Prostate gland (tissue), 2 donors: ENCODE measurements at regions not wholly inside any gene's neighbourhood (a gene's known extent, or its start where the extent isn't known, plus 50 kb on each side); places are given as distances from the start of the nearest gene placed in this dataset.

Source experiments
- DNase-seq: peaks from one replicate; pipeline ENCODE4 v3.0.0-alpha.2; 2019; ENCODE audit warnings: low spot score
- H3K27ac ChIP-seq, 2 donors: fragments of 200-600 bp; sonication (generic); 2 replicates each; pipeline ENCODE4 v1.5.1; 2017 to 2019
- H3K27me3 ChIP-seq: fragments of 200-600 bp; sonication (generic); replicated peaks from 2 replicates; pipeline ENCODE4 v1.5.1; 2019; ENCODE audit not compliant: insufficient read depth
- H3K36me3 ChIP-seq, 2 donors: fragments of 200-600 bp; sonication (generic); 1 replicate in 1 of 2; 2 replicates in 1 of 2; pipeline versions ENCODE4 v1.5.1 to v1.8.1; 2017 to 2019
- H3K4me1 ChIP-seq: fragments of 200-600 bp; sonication (generic); replicated peaks from 2 replicates; pipeline ENCODE4 v1.5.1; 2019
- H3K4me3 ChIP-seq, 2 donors: fragments of 200-600 bp; sonication (generic); 2 replicates each; pipeline ENCODE4 v1.5.1; 2017 to 2019
- H3K9me3 ChIP-seq: fragments of 200-600 bp; sonication (generic); 2 replicates; pipeline ENCODE4 v1.5.1; 2017
- CTCF ChIP-seq, 4 experiments: fragments of 200-600 bp in 2 of 4; fragments of 450-650 bp in 2 of 4; sonication (generic) in 2 of 4; IDR thresholded peaks; 1 replicate in 3 of 4; 2 replicates in 1 of 4; pipeline ENCODE4 v1.5.1; 2016 to 2019; ENCODE audit warnings: antibody characterized with exemption in 4 of 4, mild to moderate bottlenecking in 2 of 4, moderate library complexity in 2 of 4
- POLR2A ChIP-seq: fragments of 450-650 bp; IDR thresholded peaks from one replicate; pipeline ENCODE4 v1.6.1; 2016; ENCODE audit warnings: antibody characterized with exemption, mild to moderate bottlenecking
- POLR2AphosphoS5 ChIP-seq: sonication (generic); formaldehyde crosslinking; IDR thresholded peaks from one replicate; pipeline ENCODE4 v1.6.1; 2017; ENCODE audit warnings: antibody characterized with exemption
- WGBS: methylation state at CpG from one replicate; pipeline ENCODE4 v1.1.5; 2018; 5-methylcytosine and 5-hydroxymethylcytosine counted together
- intact Hi-C: fragments of 100-400 bp; cut with DNase I; formaldehyde crosslinking; loops from one replicate; pipeline ENCODE4 v1.14.2; 2022

- no peak overlapping the region for H3K27ac ChIP-seq
- H3K4me3 ChIP-seq: no peak overlapping the region
- H3K9me3 ChIP-seq: no peaks in the 10 kb centered on the region
- intact Hi-C loops: no loop called here
- H3K4me1 ChIP-seq: no peaks in the 10 kb centered on the region
- H3K36me3 ChIP-seq: no peaks in the 10 kb centered on the region
- WGBS: 60% methylated on average over 4 of the region's 4 CpGs
- no peaks in the 10 kb centered on the region for H3K27me3 ChIP-seq
- no peak for TF ChIP-seq POLR2A
- no peak for TF ChIP-seq POLR2AphosphoS5
- TF ChIP-seq CTCF (IDR thresholded peaks at IDR 0.05): no peak
- no peak for DNase-seq
These were observed 304.7 kb downstream of the SH2D1A start for GRCh38 chrX:124651031-124651430.

GRCh38 chrX:124665621-124666400 is 319.4 kb downstream of the SH2D1A start:
- TF ChIP-seq POLR2AphosphoS5 (no peak), CTCF (IDR thresholded peaks at IDR 0.05) (no peak), POLR2A (no peak)
- 48% methylated on average over 7 of the region's 7 CpGs for WGBS
- Histone ChIP-seq H3K27ac (no peak overlapping the region), H3K4me3 (no peak overlapping the region), H3K9me3 (no peaks in the 10 kb centered on the region), H3K27me3 (no peaks in the 10 kb centered on the region), H3K36me3 (no peaks in the 10 kb centered on the region), H3K4me1 (no peaks in the 10 kb centered on the region)
- no peak for DNase-seq
- intact Hi-C loops: no loop called here

- TF ChIP-seq POLR2AphosphoS5 (no peak), POLR2A (no peak), CTCF (IDR thresholded peaks at IDR 0.05) (no peak)
- Histone ChIP-seq H3K27ac (no peak overlapping the region), H3K27me3 (no peaks in the 10 kb centered on the region), H3K4me1 (no peaks in the 10 kb centered on the region), H3K4me3 (no peak overlapping the region), H3K36me3 (no peaks in the 10 kb centered on the region), H3K9me3 (no peaks in the 10 kb centered on the region)
- DNase-seq: no peak
- intact Hi-C loops: no loop called here
- 42% methylated on average over 3 of the region's 3 CpGs for WGBS
These were observed 332.8 kb downstream of the SH2D1A start for GRCh38 chrX:124679199-124679598.

GRCh38 chrX:124680287-124680686 is 333.9 kb downstream of the SH2D1A start:
- no peaks in the 10 kb centered on the region for H3K36me3 ChIP-seq
- no peak overlapping the region for H3K27ac ChIP-seq
- WGBS: 56% methylated on average over 2 of the region's 2 CpGs
- H3K4me1 ChIP-seq: no peaks in the 10 kb centered on the region
- no peak for DNase-seq
- H3K4me3 ChIP-seq: no peak overlapping the region
- intact Hi-C loops: no loop called here
- H3K27me3 ChIP-seq: no peaks in the 10 kb centered on the region
- no peak for TF ChIP-seq CTCF (IDR thresholded peaks at IDR 0.05)
- no peak for TF ChIP-seq POLR2A
- no peak for TF ChIP-seq POLR2AphosphoS5
- no peaks in the 10 kb centered on the region for H3K9me3 ChIP-seq

- no peaks in the 10 kb centered on the region for H3K36me3 ChIP-seq
- WGBS: 55% methylated on average over 3 of the region's 3 CpGs
- H3K4me3 ChIP-seq: no peak overlapping the region
- no peak for TF ChIP-seq POLR2AphosphoS5
- TF ChIP-seq CTCF (IDR thresholded peaks at IDR 0.05): no peak
- no peak for TF ChIP-seq POLR2A
- no peak overlapping the region for H3K27ac ChIP-seq
- no peaks in the 10 kb centered on the region for H3K4me1 ChIP-seq
- DNase-seq: no peak
- no peaks in the 10 kb centered on the region for H3K27me3 ChIP-seq
- no peaks in the 10 kb centered on the region for H3K9me3 ChIP-seq
- intact Hi-C loops: no loop called here
These were observed 344.1 kb downstream of the SH2D1A start for GRCh38 chrX:124690495-124690894.
